ENCODE measurements at regions not wholly inside any gene's neighbourhood (a gene's known extent, or its start where the extent isn't known, plus 50 kb on each side); places are given as distances from the start of the nearest gene placed in this dataset.

DNA sequence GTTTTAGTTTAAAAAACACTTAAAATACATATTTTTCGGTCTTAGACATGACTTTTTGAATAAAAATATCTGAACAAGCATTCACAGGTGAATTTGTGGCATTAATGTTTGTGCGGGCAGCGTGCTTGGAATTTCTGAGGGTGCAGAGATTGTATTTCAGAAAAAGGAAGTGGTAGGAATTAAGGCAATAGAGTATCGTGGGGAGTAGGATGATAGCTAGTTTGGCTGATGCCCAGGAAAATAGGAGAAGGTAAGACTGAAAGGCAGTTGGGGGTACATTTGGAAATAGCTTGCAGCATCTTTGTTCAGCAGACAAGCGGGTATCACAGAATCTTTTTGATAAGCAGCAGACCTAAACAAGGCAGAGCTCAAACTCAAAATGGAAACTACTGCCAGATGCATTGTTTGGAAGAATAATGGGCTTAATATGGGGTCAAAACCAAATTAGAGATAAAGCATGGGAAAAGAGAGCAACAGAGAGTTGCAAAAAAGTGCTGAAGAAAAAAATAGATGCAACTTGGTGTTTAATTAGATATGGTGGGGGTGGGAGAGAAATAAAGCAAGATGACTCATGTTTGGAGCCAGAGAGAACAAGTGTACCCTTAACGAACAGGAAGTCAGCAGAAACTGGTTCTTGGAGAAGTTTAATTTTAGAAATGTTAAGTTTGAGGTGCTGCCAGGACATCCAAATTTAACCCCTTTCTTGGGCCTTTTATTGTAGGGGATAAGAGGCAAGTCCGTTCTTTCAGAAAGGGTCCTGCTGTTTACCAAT lies 85.7 kb upstream of the ARRDC3 start:
- Histone ChIP-seq H3K36me3 (no peaks in the 10 kb centered on the region), H3K4me3 (no peak overlapping the region), H3K27me3 (no peaks in the 10 kb centered on the region), H3K4me1 (no peaks in the 10 kb centered on the region), H3K27ac (peak overlapping the region in 2 of 4 donors; percentile 8 to 31), H3K9me3 (no peaks in the 10 kb centered on the region)
- WGBS, 2 donors: 67 to 76% methylated on average over 7 of the region's 7 CpGs
- ATAC-seq (peak in 2 of 4 donors; percentile 51 to 55), DNase-seq (no peak), FAIRE-seq (no peak)
- intact Hi-C loops (cut with DNase I): no loop called here
- TF ChIP-seq, protein P1, sequence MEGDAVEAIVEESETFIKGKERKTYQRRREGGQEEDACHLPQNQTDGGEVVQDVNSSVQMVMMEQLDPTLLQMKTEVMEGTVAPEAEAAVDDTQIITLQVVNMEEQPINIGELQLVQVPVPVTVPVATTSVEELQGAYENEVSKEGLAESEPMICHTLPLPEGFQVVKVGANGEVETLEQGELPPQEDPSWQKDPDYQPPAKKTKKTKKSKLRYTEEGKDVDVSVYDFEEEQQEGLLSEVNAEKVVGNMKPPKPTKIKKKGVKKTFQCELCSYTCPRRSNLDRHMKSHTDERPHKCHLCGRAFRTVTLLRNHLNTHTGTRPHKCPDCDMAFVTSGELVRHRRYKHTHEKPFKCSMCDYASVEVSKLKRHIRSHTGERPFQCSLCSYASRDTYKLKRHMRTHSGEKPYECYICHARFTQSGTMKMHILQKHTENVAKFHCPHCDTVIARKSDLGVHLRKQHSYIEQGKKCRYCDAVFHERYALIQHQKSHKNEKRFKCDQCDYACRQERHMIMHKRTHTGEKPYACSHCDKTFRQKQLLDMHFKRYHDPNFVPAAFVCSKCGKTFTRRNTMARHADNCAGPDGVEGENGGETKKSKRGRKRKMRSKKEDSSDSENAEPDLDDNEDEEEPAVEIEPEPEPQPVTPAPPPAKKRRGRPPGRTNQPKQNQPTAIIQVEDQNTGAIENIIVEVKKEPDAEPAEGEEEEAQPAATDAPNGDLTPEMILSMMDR (IDR thresholded peaks at IDR 0.05): no peak

DNA sequence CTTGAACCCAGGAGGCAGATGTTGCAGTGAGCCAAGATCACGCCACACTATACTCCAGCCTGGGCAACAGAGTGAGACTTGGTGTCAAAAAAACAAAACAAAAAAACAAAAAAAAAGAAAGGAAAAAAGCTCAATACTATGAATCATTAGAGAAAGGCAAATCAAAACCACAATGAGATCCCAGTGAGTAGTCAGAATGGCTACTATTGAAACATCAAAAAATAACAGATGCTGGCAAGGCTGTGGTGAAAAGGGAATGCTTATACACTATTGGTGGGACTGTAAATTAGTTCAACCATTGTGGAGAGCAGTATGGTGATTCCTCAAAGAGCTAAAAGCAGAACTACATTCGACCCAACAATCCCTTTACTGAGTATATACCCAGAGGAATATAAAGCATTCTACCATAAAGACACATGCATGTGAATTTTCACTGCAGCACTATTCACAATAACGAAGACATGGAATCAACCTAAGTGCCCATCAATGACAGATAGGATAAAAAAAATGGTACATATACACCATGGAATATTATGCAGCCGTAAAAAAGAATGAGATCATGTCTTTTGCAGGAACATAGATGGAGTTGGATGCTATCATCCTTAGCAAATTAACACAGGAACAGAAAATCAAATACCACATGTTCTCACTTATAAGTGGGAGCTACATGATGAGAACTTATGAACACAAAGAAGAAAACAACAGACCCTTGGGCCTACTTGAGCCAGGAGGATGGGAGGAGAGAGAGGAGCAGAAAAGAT lies 81.9 kb upstream of the ARRDC3 start:
- no peak for DNase-seq
- WGBS, 2 donors: 82 to 87% methylated on average over 4 of the region's 4 CpGs
- TF ChIP-seq, protein P1 (IDR thresholded peaks at IDR 0.05): no peak
- H3K36me3 ChIP-seq: no peaks in the 10 kb centered on the region
- no peak for ATAC-seq
- no peak overlapping the region for H3K27ac ChIP-seq
- H3K4me3 ChIP-seq: no peak overlapping the region
- no peaks in the 10 kb centered on the region for H3K4me1 ChIP-seq
- FAIRE-seq: no peak
- H3K27me3 ChIP-seq: no peaks in the 10 kb centered on the region
- H3K9me3 ChIP-seq: no peaks in the 10 kb centered on the region
- intact Hi-C loops (cut with DNase I): no loop called here

DNA sequence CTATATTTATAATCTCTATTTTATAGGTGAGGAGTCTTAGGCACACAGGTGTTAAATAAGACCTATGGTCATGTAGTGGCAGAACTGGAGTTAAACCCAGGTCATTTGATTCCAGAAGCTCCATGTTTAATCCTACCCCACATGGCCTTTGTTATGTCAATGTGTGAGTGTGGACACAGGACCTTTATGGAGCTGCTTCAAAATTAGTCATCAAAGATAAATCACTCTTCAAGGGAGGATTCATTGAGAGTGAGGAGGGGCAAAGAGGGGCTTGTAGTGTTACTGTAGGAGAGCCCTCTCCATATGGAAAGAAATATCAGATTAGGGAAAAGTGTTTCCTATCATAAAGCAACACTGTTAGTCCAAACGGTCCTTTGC lies 74.6 kb upstream of the ARRDC3 start:
- ATAC-seq: no peak
- Histone ChIP-seq H3K4me1 (no peaks in the 10 kb centered on the region), H3K4me3 (no peak overlapping the region), H3K27ac (no peak overlapping the region), H3K9me3 (no peaks in the 10 kb centered on the region), H3K27me3 (no peaks in the 10 kb centered on the region), H3K36me3 (no peaks in the 10 kb centered on the region)
- no peak for DNase-seq
- 64 to 81% methylated on average over 1 of the region's 1 CpG for WGBS, 2 donors
- TF ChIP-seq, protein P1 (IDR thresholded peaks at IDR 0.05): no peak
- FAIRE-seq: no peak
- intact Hi-C loops (cut with DNase I): no loop called here

DNA sequence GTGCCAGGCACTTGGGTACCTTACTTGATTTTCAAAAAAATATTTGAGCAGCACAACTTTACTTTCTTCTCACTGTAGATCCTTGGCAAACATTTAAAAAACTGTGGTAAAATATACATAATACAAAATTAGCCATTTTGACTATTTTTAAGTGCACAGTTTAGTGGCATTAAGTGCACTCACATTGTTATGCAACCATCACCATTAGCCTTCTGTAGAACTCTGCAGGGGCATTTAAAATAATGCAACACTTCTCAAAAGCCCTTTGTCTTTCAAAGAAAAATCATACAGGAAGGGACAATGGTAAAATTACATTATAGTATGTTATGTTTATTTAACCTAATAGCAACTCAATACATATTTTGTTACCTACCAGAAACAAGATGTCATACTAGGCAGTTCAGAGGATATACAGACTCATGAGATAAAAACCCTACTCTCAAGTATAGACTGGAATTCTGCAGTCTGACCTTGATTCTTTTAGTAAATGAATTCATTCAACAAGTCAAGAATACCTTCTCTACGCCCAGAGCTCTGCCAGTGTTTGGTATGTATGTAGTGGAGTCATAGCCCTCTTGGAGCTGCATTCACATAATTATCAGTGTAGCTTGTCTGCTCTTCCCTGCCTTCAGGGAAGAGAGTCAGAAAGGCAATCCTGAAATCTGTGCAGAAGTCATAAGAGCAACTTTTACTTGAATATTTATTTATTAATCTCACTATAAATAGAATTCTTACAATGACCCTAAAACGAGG lies 74.0 kb upstream of the ARRDC3 start:
- Histone ChIP-seq H3K4me3 (no peak overlapping the region), H3K9me3 (no peaks in the 10 kb centered on the region), H3K4me1 (no peaks in the 10 kb centered on the region), H3K27me3 (no peaks in the 10 kb centered on the region), H3K27ac (no peak overlapping the region), H3K36me3 (no peaks in the 10 kb centered on the region)
- DNase-seq: no peak
- TF ChIP-seq, protein P1 (IDR thresholded peaks at IDR 0.05): no peak
- no peak for FAIRE-seq
- ATAC-seq: no peak
- intact Hi-C loops (cut with DNase I): no loop called here
- 63 to 64% methylated on average over 2 of the region's 2 CpGs for WGBS, 2 donors
